ENCODE measurements at regions not wholly inside any gene's neighbourhood (a gene's known extent, or its start where the extent isn't known, plus 50 kb on each side); places are given as distances from the start of the nearest gene placed in this dataset.

DNA sequence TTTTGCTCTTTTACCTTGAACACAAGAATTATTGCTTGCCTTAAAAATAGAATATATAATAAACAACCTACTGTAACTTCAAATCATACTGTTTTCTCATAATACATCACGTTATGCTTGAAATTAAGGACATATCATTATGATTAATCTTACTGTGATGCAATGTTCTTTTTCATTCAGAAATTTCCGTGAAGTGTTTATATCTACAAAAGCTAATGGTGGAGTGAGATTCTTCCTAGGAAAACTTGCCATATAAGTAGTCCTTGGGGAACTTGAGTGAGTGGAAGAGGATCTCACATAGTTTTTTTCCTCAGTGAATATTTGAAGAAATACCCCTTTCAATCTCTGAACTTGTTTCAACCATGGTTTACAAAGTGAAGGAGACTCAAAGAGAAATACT is 498.7 kb upstream of the CBLB start:
- H3K27ac ChIP-seq (ENCODE audit: low read depth in 1 of 2, low read length in 2 of 2) = no peak overlapping the region
- 74% methylated on average over 2 of the region's 2 CpGs for WGBS
- TF ChIP-seq TAF1 (conservative IDR thresholded peaks at IDR 0.05) (no peak), JUND (IDR thresholded peaks at IDR 0.05) (no peak), YY1 (IDR thresholded peaks at IDR 0.05) (no peak), SP1 (IDR thresholded peaks at IDR 0.05) (no peak), EGR1 (IDR thresholded peaks at IDR 0.05; ENCODE audit: low read depth in 2 of 2) (no peak), FOXA2 (IDR thresholded peaks at IDR 0.05) (no peak), FOXA1 (IDR thresholded peaks at IDR 0.05) (no peak), RAD21 (IDR thresholded peaks at IDR 0.05) (no peak)
- TF ChIP-seq, protein P1, sequence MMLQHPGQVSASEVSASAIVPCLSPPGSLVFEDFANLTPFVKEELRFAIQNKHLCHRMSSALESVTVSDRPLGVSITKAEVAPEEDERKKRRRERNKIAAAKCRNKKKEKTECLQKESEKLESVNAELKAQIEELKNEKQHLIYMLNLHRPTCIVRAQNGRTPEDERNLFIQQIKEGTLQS (IDR thresholded peaks at IDR 0.05) = no peak
- TF ChIP-seq, protein P2, sequence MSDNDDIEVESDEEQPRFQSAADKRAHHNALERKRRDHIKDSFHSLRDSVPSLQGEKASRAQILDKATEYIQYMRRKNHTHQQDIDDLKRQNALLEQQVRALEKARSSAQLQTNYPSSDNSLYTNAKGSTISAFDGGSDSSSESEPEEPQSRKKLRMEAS (IDR thresholded peaks at IDR 0.05) = no peak
- TF ChIP-seq, protein P3, sequence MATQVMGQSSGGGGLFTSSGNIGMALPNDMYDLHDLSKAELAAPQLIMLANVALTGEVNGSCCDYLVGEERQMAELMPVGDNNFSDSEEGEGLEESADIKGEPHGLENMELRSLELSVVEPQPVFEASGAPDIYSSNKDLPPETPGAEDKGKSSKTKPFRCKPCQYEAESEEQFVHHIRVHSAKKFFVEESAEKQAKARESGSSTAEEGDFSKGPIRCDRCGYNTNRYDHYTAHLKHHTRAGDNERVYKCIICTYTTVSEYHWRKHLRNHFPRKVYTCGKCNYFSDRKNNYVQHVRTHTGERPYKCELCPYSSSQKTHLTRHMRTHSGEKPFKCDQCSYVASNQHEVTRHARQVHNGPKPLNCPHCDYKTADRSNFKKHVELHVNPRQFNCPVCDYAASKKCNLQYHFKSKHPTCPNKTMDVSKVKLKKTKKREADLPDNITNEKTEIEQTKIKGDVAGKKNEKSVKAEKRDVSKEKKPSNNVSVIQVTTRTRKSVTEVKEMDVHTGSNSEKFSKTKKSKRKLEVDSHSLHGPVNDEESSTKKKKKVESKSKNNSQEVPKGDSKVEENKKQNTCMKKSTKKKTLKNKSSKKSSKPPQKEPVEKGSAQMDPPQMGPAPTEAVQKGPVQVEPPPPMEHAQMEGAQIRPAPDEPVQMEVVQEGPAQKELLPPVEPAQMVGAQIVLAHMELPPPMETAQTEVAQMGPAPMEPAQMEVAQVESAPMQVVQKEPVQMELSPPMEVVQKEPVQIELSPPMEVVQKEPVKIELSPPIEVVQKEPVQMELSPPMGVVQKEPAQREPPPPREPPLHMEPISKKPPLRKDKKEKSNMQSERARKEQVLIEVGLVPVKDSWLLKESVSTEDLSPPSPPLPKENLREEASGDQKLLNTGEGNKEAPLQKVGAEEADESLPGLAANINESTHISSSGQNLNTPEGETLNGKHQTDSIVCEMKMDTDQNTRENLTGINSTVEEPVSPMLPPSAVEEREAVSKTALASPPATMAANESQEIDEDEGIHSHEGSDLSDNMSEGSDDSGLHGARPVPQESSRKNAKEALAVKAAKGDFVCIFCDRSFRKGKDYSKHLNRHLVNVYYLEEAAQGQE (IDR thresholded peaks at IDR 0.05) = no peak

DNA sequence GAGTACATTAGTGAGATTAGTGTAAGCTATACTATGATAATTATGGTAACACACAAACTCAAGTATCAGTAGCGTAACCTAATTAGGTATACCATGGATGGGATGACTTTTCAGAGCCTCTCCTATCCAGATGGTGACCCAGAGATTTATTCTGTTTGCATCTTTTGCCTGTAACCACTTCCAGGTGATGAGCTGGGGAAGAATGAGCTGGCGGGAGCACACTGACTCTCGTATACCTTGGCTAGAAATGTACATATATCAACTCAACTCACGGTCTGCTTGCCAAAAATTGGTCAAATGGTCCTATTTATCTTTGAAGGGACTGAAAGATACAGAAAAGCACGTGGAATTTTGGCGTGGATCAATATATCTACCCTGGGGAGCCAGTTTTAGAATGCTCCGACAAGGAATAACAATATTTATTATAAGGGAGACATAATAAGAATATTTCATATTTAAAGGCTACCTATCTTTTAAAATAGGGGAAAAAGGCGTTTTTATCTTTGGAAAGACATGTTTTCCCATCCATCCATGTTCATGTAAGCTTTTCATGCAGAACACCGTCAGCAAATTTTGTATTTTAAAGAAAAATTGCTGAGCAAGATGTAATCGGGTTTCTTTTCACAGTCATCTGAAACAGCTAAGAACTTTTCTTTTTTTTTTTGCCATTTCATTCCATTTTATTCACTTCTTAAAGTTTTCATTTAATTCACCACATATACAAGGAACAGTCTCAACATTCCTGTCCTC is 502.6 kb upstream of the CBLB start:
- no peaks in the 10 kb centered on the region for H3K27me3 ChIP-seq (ENCODE audit: control insufficient read depth in 4 of 4, insufficient read depth in 4 of 4, low read length in 3 of 4)
- no peak for DNase-seq (ENCODE audit: low spot score)
- H3K9me3 ChIP-seq (ENCODE audit: control insufficient read depth in 4 of 4, low read length in 3 of 4) = no peaks in the 10 kb centered on the region
- H3K4me3 ChIP-seq (ENCODE audit: low read depth in 1 of 3, low read length in 3 of 3) = no peak overlapping the region
- no peaks in the 10 kb centered on the region for H3K4me1 ChIP-seq (ENCODE audit: control insufficient read depth in 4 of 4, insufficient read depth in 4 of 4, low read length in 3 of 4)
- H3K9ac ChIP-seq (ENCODE audit: low read depth in 1 of 2, low read length in 2 of 2) = no peak overlapping the region
- H3K36me3 ChIP-seq (ENCODE audit: control insufficient read depth in 4 of 4, insufficient read depth in 3 of 4, low read depth in 1 of 4, low read length in 3 of 4) = no peaks in the 10 kb centered on the region
- TF ChIP-seq GABPA (IDR thresholded peaks at IDR 0.05 in 1 of 2, conservative IDR thresholded peaks at IDR 0.05 in 1 of 2) (no peak), JUND (IDR thresholded peaks at IDR 0.05) (no peak), HNF4A (conservative IDR thresholded peaks at IDR 0.05) (no peak), RXRA (IDR thresholded peaks at IDR 0.05) (no peak), SP1 (IDR thresholded peaks at IDR 0.05) (no peak), EGR1 (IDR thresholded peaks at IDR 0.05; ENCODE audit: low read depth in 2 of 2) (no peak)
- TF ChIP-seq, protein P4, sequence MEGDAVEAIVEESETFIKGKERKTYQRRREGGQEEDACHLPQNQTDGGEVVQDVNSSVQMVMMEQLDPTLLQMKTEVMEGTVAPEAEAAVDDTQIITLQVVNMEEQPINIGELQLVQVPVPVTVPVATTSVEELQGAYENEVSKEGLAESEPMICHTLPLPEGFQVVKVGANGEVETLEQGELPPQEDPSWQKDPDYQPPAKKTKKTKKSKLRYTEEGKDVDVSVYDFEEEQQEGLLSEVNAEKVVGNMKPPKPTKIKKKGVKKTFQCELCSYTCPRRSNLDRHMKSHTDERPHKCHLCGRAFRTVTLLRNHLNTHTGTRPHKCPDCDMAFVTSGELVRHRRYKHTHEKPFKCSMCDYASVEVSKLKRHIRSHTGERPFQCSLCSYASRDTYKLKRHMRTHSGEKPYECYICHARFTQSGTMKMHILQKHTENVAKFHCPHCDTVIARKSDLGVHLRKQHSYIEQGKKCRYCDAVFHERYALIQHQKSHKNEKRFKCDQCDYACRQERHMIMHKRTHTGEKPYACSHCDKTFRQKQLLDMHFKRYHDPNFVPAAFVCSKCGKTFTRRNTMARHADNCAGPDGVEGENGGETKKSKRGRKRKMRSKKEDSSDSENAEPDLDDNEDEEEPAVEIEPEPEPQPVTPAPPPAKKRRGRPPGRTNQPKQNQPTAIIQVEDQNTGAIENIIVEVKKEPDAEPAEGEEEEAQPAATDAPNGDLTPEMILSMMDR (IDR thresholded peaks at IDR 0.05; ENCODE audit: low read depth, low read length, missing input control) = no peak
- TF ChIP-seq, protein P5, sequence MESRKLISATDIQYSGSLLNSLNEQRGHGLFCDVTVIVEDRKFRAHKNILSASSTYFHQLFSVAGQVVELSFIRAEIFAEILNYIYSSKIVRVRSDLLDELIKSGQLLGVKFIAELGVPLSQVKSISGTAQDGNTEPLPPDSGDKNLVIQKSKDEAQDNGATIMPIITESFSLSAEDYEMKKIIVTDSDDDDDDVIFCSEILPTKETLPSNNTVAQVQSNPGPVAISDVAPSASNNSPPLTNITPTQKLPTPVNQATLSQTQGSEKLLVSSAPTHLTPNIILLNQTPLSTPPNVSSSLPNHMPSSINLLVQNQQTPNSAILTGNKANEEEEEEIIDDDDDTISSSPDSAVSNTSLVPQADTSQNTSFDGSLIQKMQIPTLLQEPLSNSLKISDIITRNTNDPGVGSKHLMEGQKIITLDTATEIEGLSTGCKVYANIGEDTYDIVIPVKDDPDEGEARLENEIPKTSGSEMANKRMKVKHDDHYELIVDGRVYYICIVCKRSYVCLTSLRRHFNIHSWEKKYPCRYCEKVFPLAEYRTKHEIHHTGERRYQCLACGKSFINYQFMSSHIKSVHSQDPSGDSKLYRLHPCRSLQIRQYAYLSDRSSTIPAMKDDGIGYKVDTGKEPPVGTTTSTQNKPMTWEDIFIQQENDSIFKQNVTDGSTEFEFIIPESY (IDR thresholded peaks at IDR 0.05) = no peak
- 79% methylated on average over 10 of the region's 10 CpGs for WGBS
- no peak overlapping the region for H3K27ac ChIP-seq (ENCODE audit: low read depth in 1 of 2, low read length in 2 of 2)

More for the DNA sequence above, 498.7 kb upstream of the CBLB start:
- H3K4me1 ChIP-seq (ENCODE audit: control insufficient read depth in 4 of 4, insufficient read depth in 4 of 4, low read length in 3 of 4) = no peaks in the 10 kb centered on the region
- no peak overlapping the region for H3K9ac ChIP-seq (ENCODE audit: low read depth in 1 of 2, low read length in 2 of 2)
- DNase-seq (ENCODE audit: low spot score) = no peak
- no peaks in the 10 kb centered on the region for H3K36me3 ChIP-seq (ENCODE audit: control insufficient read depth in 4 of 4, insufficient read depth in 3 of 4, low read depth in 1 of 4, low read length in 3 of 4)
- peaks cover 0 to 3% (median 0%) of the 10 kb centered on the region in 4 donors for H3K9me3 ChIP-seq (ENCODE audit: control insufficient read depth in 4 of 4, low read length in 3 of 4)
- no peak overlapping the region for H3K4me3 ChIP-seq (ENCODE audit: low read depth in 1 of 3, low read length in 3 of 3)
- no peaks in the 10 kb centered on the region for H3K27me3 ChIP-seq (ENCODE audit: control insufficient read depth in 4 of 4, insufficient read depth in 4 of 4, low read length in 3 of 4)

All from liver (tissue), 8 donors.